Suprapubic skin (tissue), 4 donors: ENCODE measurements at regions not wholly inside any gene's neighbourhood (a gene's known extent, or its start where the extent isn't known, plus 50 kb on each side); places are given as distances from the start of the nearest gene placed in this dataset.

Source experiments
- DNase-seq, 2 donors: peaks; one replicate each; pipeline ENCODE4 v3.0.0-alpha.2; 2019; ENCODE audit warnings: low spot score in 2 of 2
- H3K27ac ChIP-seq: fragments of 200-600 bp; sonication (generic); one replicate; pipeline ENCODE4 v1.5.1; 2019
- H3K27me3 ChIP-seq: fragments of 200-600 bp; sonication (generic); one replicate; pipeline ENCODE4 v1.5.1; 2019
- H3K36me3 ChIP-seq: fragments of 200-600 bp; sonication (generic); one replicate; pipeline ENCODE4 v1.5.1; 2019
- H3K4me1 ChIP-seq: fragments of 200-600 bp; sonication (generic); one replicate; pipeline ENCODE4 v1.5.1; 2019
- H3K4me3 ChIP-seq: fragments of 200-600 bp; sonication (generic); one replicate; pipeline ENCODE4 v1.5.1; 2019; ENCODE audit warnings: mild to moderate bottlenecking
- H3K9me3 ChIP-seq: fragments of 200-600 bp; sonication (generic); one replicate; pipeline ENCODE4 v1.5.1; 2019
- CTCF ChIP-seq, 2 donors: fragments of 200-600 bp in 1 of 2; fragments of 450-650 bp in 1 of 2; sonication (generic) in 1 of 2; IDR thresholded peaks; one replicate each; pipeline ENCODE4 v1.5.1; 2016 to 2019; ENCODE audit warnings: antibody characterized with exemption in 2 of 2, mild to moderate bottlenecking in 1 of 2, moderate library complexity in 1 of 2
- EP300 ChIP-seq: sonication (generic); formaldehyde crosslinking; IDR thresholded peaks from one replicate; pipeline ENCODE4 v1.6.1; 2017; ENCODE audit warnings: antibody characterized with exemption
- POLR2A ChIP-seq, 2 donors: fragments of 450-650 bp; IDR thresholded peaks; one replicate each; pipeline ENCODE4 v1.6.1; 2017; ENCODE audit warnings: antibody characterized with exemption in 2 of 2, mild to moderate bottlenecking in 2 of 2, moderate library complexity in 2 of 2
- POLR2AphosphoS5 ChIP-seq, 3 donors: sonication (generic); formaldehyde crosslinking; IDR thresholded peaks; one replicate each; pipeline ENCODE4 v1.6.1; 2017; ENCODE audit warnings: antibody characterized with exemption in 3 of 3
- whole genome bisulfite sequencing: methylation state at CpG from one replicate; pipeline ENCODE4 v1.1.5; 2018; 5-methylcytosine and 5-hydroxymethylcytosine counted together

DNA sequence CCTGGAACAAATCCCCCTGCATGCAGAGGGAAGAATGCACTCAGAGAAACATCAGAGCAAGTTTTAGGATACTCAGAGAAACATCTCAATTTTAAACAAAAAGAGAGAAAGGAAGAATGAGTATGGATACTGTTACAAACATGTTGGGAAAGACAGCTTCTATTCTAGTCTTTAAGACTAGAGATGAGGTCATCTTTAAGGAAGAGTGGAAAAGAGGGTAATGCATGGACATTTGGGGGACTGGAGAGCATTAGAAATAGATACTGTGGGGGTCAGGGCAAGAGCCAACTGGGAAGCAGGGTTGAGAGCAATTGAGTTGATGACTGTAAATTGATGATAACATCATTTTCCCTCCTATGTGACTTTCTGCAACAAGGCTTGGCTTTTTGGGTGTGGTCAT lies 431.2 kb downstream of the CDH26 start:
- H3K9me3 ChIP-seq, result no peaks in the 10 kb centered on the region
- no peak overlapping the region for H3K4me3 ChIP-seq
- no peaks in the 10 kb centered on the region for H3K27me3 ChIP-seq
- no peaks in the 10 kb centered on the region for H3K4me1 ChIP-seq
- DNase-seq, result no peak
- TF ChIP-seq EP300 (no peak), POLR2AphosphoS5 (IDR thresholded peaks at IDR 0.05) (no peak), CTCF (IDR thresholded peaks at IDR 0.05) (no peak), POLR2A (IDR thresholded peaks at IDR 0.05) (no peak)
- H3K36me3 ChIP-seq, result no peaks in the 10 kb centered on the region
- no peak overlapping the region for H3K27ac ChIP-seq

DNA sequence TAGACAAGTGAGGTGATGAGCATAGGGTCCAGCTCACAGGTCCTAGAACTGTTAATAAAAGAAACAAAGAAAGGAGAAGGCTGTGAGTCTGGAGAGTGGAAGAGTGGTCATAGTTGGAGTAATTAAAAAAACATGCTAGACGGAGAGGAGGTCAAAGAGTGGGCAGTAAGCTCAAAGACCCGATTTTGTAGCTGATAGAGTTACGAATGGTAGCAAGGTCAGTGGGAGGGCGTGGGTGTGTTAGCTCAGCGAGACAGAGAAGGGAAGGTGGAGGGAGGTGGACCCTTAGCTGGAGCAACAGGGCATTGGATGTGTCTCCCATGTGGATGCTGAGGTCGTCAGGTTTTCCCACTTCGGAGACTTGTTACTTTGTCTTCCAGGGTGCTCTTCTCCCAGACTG lies 431.7 kb downstream of the CDH26 start:
- Histone ChIP-seq H3K36me3 (no peaks in the 10 kb centered on the region), H3K9me3 (no peaks in the 10 kb centered on the region), H3K4me1 (no peaks in the 10 kb centered on the region), H3K4me3 (no peak overlapping the region), H3K27me3 (no peaks in the 10 kb centered on the region), H3K27ac (no peak overlapping the region)
- no peak for DNase-seq
- TF ChIP-seq EP300, result no peak
- no peak for TF ChIP-seq POLR2AphosphoS5 (IDR thresholded peaks at IDR 0.05)
- no peak for TF ChIP-seq POLR2A (IDR thresholded peaks at IDR 0.05)
- 66% methylated on average over 7 of the region's 7 CpGs for WGBS

DNA sequence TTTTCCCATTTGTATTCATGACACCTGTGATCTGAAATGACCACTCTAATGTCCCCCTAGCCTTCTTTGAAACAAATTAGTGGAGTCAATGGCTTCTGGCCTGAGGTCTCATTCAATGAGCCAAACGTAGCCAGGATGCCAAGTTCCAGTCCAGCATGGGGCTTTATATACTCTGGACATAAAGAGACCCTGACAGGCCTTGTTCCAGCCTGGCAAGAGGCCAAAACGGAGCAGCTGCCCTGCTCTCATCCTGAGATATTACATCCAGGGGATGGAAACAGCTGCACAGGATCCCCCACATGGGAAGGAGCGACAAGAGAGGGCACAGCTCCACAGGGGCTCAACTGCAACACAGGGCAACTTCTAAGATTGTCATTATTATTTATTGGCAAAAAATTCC lies 437.8 kb downstream of the CDH26 start:
- Histone ChIP-seq H3K9me3 (no peaks in the 10 kb centered on the region), H3K36me3 (no peaks in the 10 kb centered on the region), H3K4me1 (no peaks in the 10 kb centered on the region), H3K27ac (no peak overlapping the region), H3K4me3 (no peak overlapping the region), H3K27me3 (no peaks in the 10 kb centered on the region)
- no peak for TF ChIP-seq CTCF (IDR thresholded peaks at IDR 0.05)
- no peak for TF ChIP-seq POLR2AphosphoS5 (IDR thresholded peaks at IDR 0.05)
- TF ChIP-seq POLR2A (IDR thresholded peaks at IDR 0.05), result no peak
- no peak for TF ChIP-seq EP300
- 56% methylated on average over 3 of the region's 3 CpGs for WGBS
- no peak for DNase-seq

GRCh38 chr20:60400567-60400966 lies 442.3 kb downstream of the CDH26 start:
- Histone ChIP-seq H3K4me3 (no peak overlapping the region), H3K27me3 (no peaks in the 10 kb centered on the region), H3K36me3 (no peaks in the 10 kb centered on the region), H3K9me3 (no peaks in the 10 kb centered on the region), H3K4me1 (no peaks in the 10 kb centered on the region), H3K27ac (no peak overlapping the region)
- WGBS, result 100% methylated on average over 1 of the region's 1 CpG
- TF ChIP-seq EP300, result no peak
- TF ChIP-seq CTCF (IDR thresholded peaks at IDR 0.05), result no peak
- no peak for TF ChIP-seq POLR2A (IDR thresholded peaks at IDR 0.05)
- TF ChIP-seq POLR2AphosphoS5 (IDR thresholded peaks at IDR 0.05), result no peak
- DNase-seq, result no peak

DNA sequence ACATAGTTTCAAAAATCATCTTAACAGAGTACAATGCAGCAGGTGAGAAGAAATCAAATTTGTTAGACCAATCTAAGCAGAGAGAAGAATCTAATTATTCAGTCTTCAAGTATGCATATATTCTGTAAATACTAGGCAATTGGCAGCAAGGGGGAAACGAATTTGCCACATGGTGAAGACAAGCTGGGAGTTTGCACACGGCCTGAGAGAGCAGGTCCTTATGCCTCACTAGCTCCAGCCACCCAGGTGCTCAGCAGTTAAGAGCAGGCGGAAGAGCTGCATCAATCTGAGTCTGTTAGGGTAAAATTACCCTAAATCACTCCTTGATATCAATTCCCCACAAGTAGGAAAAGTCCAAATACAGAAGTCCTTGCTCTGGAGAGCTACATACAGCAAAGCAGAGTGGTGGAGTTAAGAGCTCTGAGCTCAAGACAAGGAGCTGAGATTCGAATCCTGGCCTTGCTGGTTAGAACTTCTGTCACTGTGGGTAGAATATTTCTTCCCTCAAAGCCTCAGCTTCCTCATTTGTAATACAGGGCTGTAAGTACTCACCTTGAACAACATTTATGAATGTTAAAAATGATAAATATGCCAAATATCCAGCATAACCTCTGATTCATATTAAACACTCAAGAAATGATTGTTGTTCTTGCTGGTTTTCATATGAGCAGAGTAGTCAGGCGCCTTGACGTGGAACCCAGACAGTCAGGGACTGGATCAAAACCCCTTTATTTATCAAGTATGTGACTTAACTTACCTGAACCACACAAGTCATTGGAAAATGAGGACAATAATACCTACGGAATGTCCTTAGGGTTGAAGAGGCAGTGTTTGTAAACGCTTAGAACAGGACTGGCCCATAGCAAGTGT lies 444.2 kb downstream of the CDH26 start:
- Histone ChIP-seq H3K4me1 (no peaks in the 10 kb centered on the region), H3K9me3 (no peaks in the 10 kb centered on the region), H3K36me3 (no peaks in the 10 kb centered on the region), H3K27me3 (no peaks in the 10 kb centered on the region), H3K4me3 (no peak overlapping the region), H3K27ac (no peak overlapping the region)
- DNase-seq, result no peak
- TF ChIP-seq POLR2AphosphoS5 (IDR thresholded peaks at IDR 0.05) (no peak), EP300 (no peak), POLR2A (IDR thresholded peaks at IDR 0.05) (no peak), CTCF (IDR thresholded peaks at IDR 0.05) (no peak)
- 76% methylated on average over 8 of the region's 8 CpGs for WGBS
